Keratinocyte (primary cell): ENCODE measurements at regions not wholly inside any gene's neighbourhood (a gene's known extent, or its start where the extent isn't known, plus 50 kb on each side); places are given as distances from the start of the nearest gene placed in this dataset.

ENCODE experiments used
- DNase-seq: peaks from one replicate; pipeline ENCODE4 v3.0.0-alpha.2; 2011; ENCODE audit warnings: low read depth, missing footprints, low spot score
- FAIRE-seq: peaks from 2 replicates; lab custom pipeline; 2011; peaks lifted over from hg19 to GRCh38; lab: Jason Lieb, UNC
- H2AFZ ChIP-seq: 2 replicates; pipeline ENCODE4 v1.6.0; 2012; ENCODE audit warnings: low read length, control low read depth, inconsistent platforms; ENCODE audit not compliant: control insufficient read depth
- H3K27ac ChIP-seq: 2 replicates; pipeline ENCODE4 v1.5.1; 2011; ENCODE audit warnings: low read length; ENCODE audit not compliant: control insufficient read depth, insufficient read depth
- H3K27me3 ChIP-seq: 3 replicates; pipeline ENCODE4 v1.6.0; 2011; ENCODE audit warnings: low read length; ENCODE audit not compliant: control insufficient read depth, insufficient read depth; ENCODE audit errors: extremely low read depth
- H3K36me3 ChIP-seq, 2 experiments: 2 replicates in 1 of 2; 3 replicates in 1 of 2; pipeline ENCODE4 v1.5.1; 2011; ENCODE audit warnings: low read length in 2 of 2, mild to moderate bottlenecking in 1 of 2; ENCODE audit not compliant: control insufficient read depth in 2 of 2, insufficient read depth in 2 of 2; ENCODE audit errors: extremely low read depth in 1 of 2
- H3K4me1 ChIP-seq: 3 replicates; pipeline ENCODE4 v1.5.1; 2011; ENCODE audit warnings: low read length; ENCODE audit not compliant: control insufficient read depth, insufficient read depth; ENCODE audit errors: extremely low read depth
- H3K4me2 ChIP-seq: 3 replicates; pipeline ENCODE4 v1.6.0; 2011; ENCODE audit warnings: low read depth, low read length; ENCODE audit not compliant: control insufficient read depth, insufficient read depth; ENCODE audit errors: extremely low read depth
- H3K4me3 ChIP-seq, 3 experiments: fragments of 200-600 bp in 1 of 3; sonication (generic) in 1 of 3; 2 replicates in 2 of 3; 3 replicates in 1 of 3; pipeline ENCODE4 v1.5.1; 2011 to 2016; ENCODE audit warnings: low read length in 3 of 3, mild to moderate bottlenecking in 3 of 3, control low read depth in 2 of 3, inconsistent platforms in 1 of 3, low read depth in 1 of 3, mixed read lengths in 1 of 3, mixed run types in 1 of 3, moderate library complexity in 1 of 3; ENCODE audit not compliant: control insufficient read depth in 2 of 3, insufficient read depth in 2 of 3; ENCODE audit errors: extremely low read depth in 1 of 3
- H3K79me2 ChIP-seq: 2 replicates; pipeline ENCODE4 v1.6.0; 2012; ENCODE audit warnings: low read length; ENCODE audit not compliant: control insufficient read depth, insufficient read depth
- H3K9ac ChIP-seq: 3 replicates; pipeline ENCODE4 v1.6.0; 2011; ENCODE audit warnings: low read length; ENCODE audit not compliant: control insufficient read depth, insufficient read depth; ENCODE audit errors: extremely low read depth
- H3K9me1 ChIP-seq: 3 replicates; pipeline ENCODE4 v1.6.0; 2011; ENCODE audit warnings: low read length; ENCODE audit not compliant: control insufficient read depth, insufficient read depth; ENCODE audit errors: extremely low read depth
- H3K9me3 ChIP-seq: 2 replicates; pipeline ENCODE4 v1.5.1; 2012; ENCODE audit warnings: low read depth, low read length; ENCODE audit not compliant: control insufficient read depth
- H4K20me1 ChIP-seq: 3 replicates; pipeline ENCODE4 v1.6.0; 2011; ENCODE audit warnings: low read length; ENCODE audit not compliant: control insufficient read depth, insufficient read depth; ENCODE audit errors: extremely low read depth
- CTCF ChIP-seq, 3 experiments: IDR thresholded peaks in 1 of 3; conservative IDR thresholded peaks in 1 of 3; optimal IDR thresholded peaks in 1 of 3; 2 replicates in 2 of 3; 3 replicates in 1 of 3; pipeline versions ENCODE3 to v1.5.1; 2011; ENCODE audit warnings: low read length in 3 of 3, mild to moderate bottlenecking in 3 of 3, moderate library complexity in 2 of 3, control low read depth in 1 of 3, inconsistent platforms in 1 of 3; ENCODE audit not compliant: insufficient read depth in 2 of 3; ENCODE audit errors: extremely low read depth in 1 of 3
- EZH2 ChIP-seq: IDR thresholded peaks from one replicate; pipeline ENCODE4 v1.6.1; 2012; ENCODE audit warnings: inconsistent platforms, mild to moderate bottlenecking, low read length, moderate library complexity
- dilution Hi-C: fragments of 300-500 bp; cut with MboI; formaldehyde crosslinking; loops from one replicate; pipeline ENCODE4 v1.7.0; 2020; ENCODE audit warnings: low sequenced_read_pairs; ENCODE audit not compliant: extremely low pct_ligation_motif_present

GRCh38 chr10:112006407-112006806 is 177.2 kb downstream of the GPAM start:
- no peak overlapping the region for H2AFZ ChIP-seq
- no peak overlapping the region for H3K4me2 ChIP-seq
- H3K27me3 ChIP-seq, result no peaks in the 10 kb centered on the region
- no peaks in the 10 kb centered on the region for H3K4me1 ChIP-seq
- no peaks in the 10 kb centered on the region for H3K36me3 ChIP-seq
- H3K79me2 ChIP-seq, result no peaks in the 10 kb centered on the region
- H3K4me3 ChIP-seq, result no peak overlapping the region
- H3K9me1 ChIP-seq, result no peaks in the 10 kb centered on the region
- TF ChIP-seq CTCF (optimal IDR thresholded peaks at IDR 0.05 in 1 of 3, IDR thresholded peaks at IDR 0.05 in 1 of 3, conservative IDR thresholded peaks at IDR 0.05 in 1 of 3; ENCODE audit: extremely low read depth in 1 of 3, insufficient read depth in 2 of 3, low read length in 3 of 3) (no peak), EZH2 (no peak)
- FAIRE-seq (no peak), DNase-seq (no peak)
- no peak overlapping the region for H3K9ac ChIP-seq
- no peak overlapping the region for H3K27ac ChIP-seq
- H4K20me1 ChIP-seq, result no peaks in the 10 kb centered on the region
- dilution Hi-C loops, result no loop called here
- H3K9me3 ChIP-seq, result no peaks in the 10 kb centered on the region

GRCh38 chr10:112006831-112007230 is 176.7 kb downstream of the GPAM start:
- Histone ChIP-seq H3K9me3 (no peaks in the 10 kb centered on the region), H4K20me1 (no peaks in the 10 kb centered on the region), H3K4me2 (no peak overlapping the region), H3K27me3 (no peaks in the 10 kb centered on the region), H2AFZ (no peak overlapping the region), H3K9me1 (no peaks in the 10 kb centered on the region), H3K36me3 (no peaks in the 10 kb centered on the region), H3K9ac (no peak overlapping the region), H3K27ac (no peak overlapping the region), H3K4me1 (no peaks in the 10 kb centered on the region), H3K4me3 (no peak overlapping the region), H3K79me2 (no peaks in the 10 kb centered on the region)
- dilution Hi-C loops, result no loop called here
- no peak for TF ChIP-seq EZH2
- TF ChIP-seq CTCF (optimal IDR thresholded peaks at IDR 0.05 in 1 of 3, IDR thresholded peaks at IDR 0.05 in 1 of 3, conservative IDR thresholded peaks at IDR 0.05 in 1 of 3; ENCODE audit: extremely low read depth in 1 of 3, insufficient read depth in 2 of 3, low read length in 3 of 3), result no peak
- DNase-seq, result no peak
- no peak for FAIRE-seq
